BLaER1 treated with 17β-estradiol and CSF1 and Interleukin-3, amounts not matched to agents 10 nM and 100 nM (cell line): ENCODE measurements at regions not wholly inside any gene's neighbourhood (a gene's known extent, or its start where the extent isn't known, plus 50 kb on each side); places are given as distances from the start of the nearest gene placed in this dataset.

Experiments
- H3K27ac ChIP-seq, 11 experiments: shearing (Covaris generic); formaldehyde crosslinking; 2 replicates each; pipeline ENCODE4 v1.8.1; 2022
- H3K27me3 ChIP-seq, 11 experiments: shearing (Covaris generic); formaldehyde crosslinking; 2 replicates each; pipeline ENCODE4 v1.8.1; 2022
- H3K36me3 ChIP-seq, 11 experiments: shearing (Covaris generic); formaldehyde crosslinking; 2 replicates each; pipeline ENCODE4 v1.8.1; 2022
- H3K4me1 ChIP-seq, 10 experiments: shearing (Covaris generic); formaldehyde crosslinking; 2 replicates each; pipeline ENCODE4 v1.8.1; 2022
- H3K4me2 ChIP-seq, 11 experiments: shearing (Covaris generic); formaldehyde crosslinking; 2 replicates each; pipeline ENCODE4 v1.8.1; 2022
- H3K4me3 ChIP-seq, 10 experiments: shearing (Covaris generic); formaldehyde crosslinking; 2 replicates each; pipeline ENCODE4 v1.8.1; 2022
- H3K9ac ChIP-seq, 11 experiments: shearing (Covaris generic); formaldehyde crosslinking; 2 replicates each; pipeline ENCODE4 v1.8.1; 2022
- H3K9me3 ChIP-seq, 11 experiments: shearing (Covaris generic); formaldehyde crosslinking; replicated peaks in 1 of 11; 2 replicates each; pipeline ENCODE4 v1.8.1; 2022
- H4K20me1 ChIP-seq, 11 experiments: shearing (Covaris generic); formaldehyde crosslinking; 2 replicates each; pipeline ENCODE4 v1.8.1; 2022
- Cebpa-rat ChIP-seq, 11 experiments: shearing (Covaris generic); IDR thresholded peaks; 2 replicates each; pipeline ENCODE4 v1.8.1; 2022

- Histone ChIP-seq H3K4me2 (peak overlapping the region in 7 of 11 experiments; percentile 22 to 80 (median 76); a peak in 10 of 22 replicates), H3K27ac (peak overlapping the region in 4 of 11 experiments; percentile 55 to 60 (median 56); a peak in 7 of 22 replicates), H3K4me3 (no peak overlapping the region), H3K9me3 (0 out of 22 replicates have a peak, but pooled peaks cover 0 to 4% (median 0%) of the 10 kb centered on the region in 11 experiments), H3K9ac (no peak overlapping the region), H3K36me3 (no peaks in the 10 kb centered on the region), H3K27me3 (no peaks in the 10 kb centered on the region), H3K4me1 (peaks cover 8 to 31% (median 21%) of the 10 kb centered on the region in 10 experiments; a peak in 19 of 20 replicates), H4K20me1 (no peaks in the 10 kb centered on the region)
- TF ChIP-seq Cebpa-rat (IDR thresholded peaks at IDR 0.05): no peak
These were observed 649.3 kb downstream of the RPS29 start for GRCh38 chr14:48936849-48937248.

DNA sequence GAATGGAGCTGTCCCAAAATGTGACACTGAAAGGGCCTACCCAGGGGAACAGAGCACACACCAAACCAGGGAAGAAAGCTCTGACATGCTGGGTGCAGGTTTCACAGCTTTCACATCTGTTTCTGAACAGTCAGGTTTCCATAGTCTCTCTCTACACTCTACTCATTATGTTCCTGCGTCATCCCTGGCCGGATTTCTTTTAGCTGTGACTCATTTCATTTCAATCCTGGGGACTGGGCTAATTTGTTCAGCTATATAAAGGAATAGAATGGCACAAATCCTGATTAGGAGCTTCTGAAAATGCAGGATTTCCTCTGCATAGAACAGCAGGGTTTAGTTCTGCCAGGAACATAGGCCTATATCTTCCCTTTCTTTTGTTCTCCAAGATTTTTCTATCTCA lies 649.8 kb downstream of the RPS29 start:
- Histone ChIP-seq H3K36me3 (no peaks in the 10 kb centered on the region), H3K27ac (peak overlapping the region in 4 of 11 experiments; percentile 55 to 60 (median 56); a peak in 6 of 22 replicates), H4K20me1 (no peaks in the 10 kb centered on the region), H3K9me3 (0 out of 22 replicates have a peak, but pooled peaks cover 0 to 2% (median 0%) of the 10 kb centered on the region in 11 experiments), H3K9ac (no peak overlapping the region), H3K4me1 (peaks cover 8 to 31% (median 21%) of the 10 kb centered on the region in 10 experiments; a peak in 19 of 20 replicates), H3K4me3 (no peak overlapping the region), H3K27me3 (no peaks in the 10 kb centered on the region), H3K4me2 (peak overlapping the region in 7 of 11 experiments; percentile 3 to 80 (median 76); a peak in 9 of 22 replicates)
- no peak for TF ChIP-seq Cebpa-rat (IDR thresholded peaks at IDR 0.05)

- no peak overlapping the region for H3K9ac ChIP-seq
- H3K9me3 ChIP-seq: peaks cover 0 to 5% (median 0%) of the 10 kb centered on the region in 11 experiments; a peak in 5 of 22 replicates
- TF ChIP-seq Cebpa-rat (IDR thresholded peaks at IDR 0.05): no peak
- H3K27ac ChIP-seq: no peak overlapping the region
- no peaks in the 10 kb centered on the region for H3K36me3 ChIP-seq
- no peak overlapping the region for H3K4me2 ChIP-seq
- H3K4me3 ChIP-seq: no peak overlapping the region
- no peaks in the 10 kb centered on the region for H3K4me1 ChIP-seq
- H3K27me3 ChIP-seq: no peaks in the 10 kb centered on the region
- H4K20me1 ChIP-seq: no peaks in the 10 kb centered on the region
These were observed 661.0 kb downstream of the RPS29 start for GRCh38 chr14:48925184-48925583.

- no peak for TF ChIP-seq Cebpa-rat (IDR thresholded peaks at IDR 0.05)
- peaks cover 0 to 7% (median 0%) of the 10 kb centered on the region in 11 experiments; a peak in 2 of 22 replicates for H3K9me3 ChIP-seq
- no peaks in the 10 kb centered on the region for H4K20me1 ChIP-seq
- H3K36me3 ChIP-seq: no peaks in the 10 kb centered on the region
- H3K27ac ChIP-seq: no peak overlapping the region
- no peak overlapping the region for H3K4me2 ChIP-seq
- H3K27me3 ChIP-seq: no peaks in the 10 kb centered on the region
- H3K4me1 ChIP-seq: no peaks in the 10 kb centered on the region
- no peak overlapping the region for H3K9ac ChIP-seq
- no peak overlapping the region for H3K4me3 ChIP-seq
These were observed 671.3 kb downstream of the RPS29 start for GRCh38 chr14:48914921-48915320.

GRCh38 chr14:48914382-48914781 lies 671.8 kb downstream of the RPS29 start:
- TF ChIP-seq Cebpa-rat (IDR thresholded peaks at IDR 0.05): no peak
- H3K27me3 ChIP-seq: no peaks in the 10 kb centered on the region

GRCh38 chr14:48900565-48900964 lies 685.6 kb downstream of the RPS29 start:
- Histone ChIP-seq H3K9ac (no peak overlapping the region), H3K4me2 (no peak overlapping the region), H3K9me3 (no peaks in the 10 kb centered on the region), H3K4me1 (no peaks in the 10 kb centered on the region), H3K27ac (no peak overlapping the region), H3K27me3 (no peaks in the 10 kb centered on the region), H3K36me3 (no peaks in the 10 kb centered on the region), H4K20me1 (no peaks in the 10 kb centered on the region), H3K4me3 (no peak overlapping the region)
- no peak for TF ChIP-seq Cebpa-rat (IDR thresholded peaks at IDR 0.05)

More at GRCh38 chr14:48914382-48914781, 671.8 kb downstream of the RPS29 start:
- Histone ChIP-seq H3K36me3 (no peaks in the 10 kb centered on the region), H4K20me1 (no peaks in the 10 kb centered on the region), H3K4me1 (no peaks in the 10 kb centered on the region), H3K9me3 (peaks cover 0 to 7% (median 0%) of the 10 kb centered on the region in 11 experiments; a peak in 2 of 22 replicates), H3K4me2 (no peak overlapping the region), H3K27ac (no peak overlapping the region), H3K9ac (no peak overlapping the region), H3K4me3 (no peak overlapping the region)

GRCh38 chr14:48890333-48890732 lies 695.8 kb downstream of the RPS29 start:
- no peak overlapping the region for H3K9ac ChIP-seq
- no peaks in the 10 kb centered on the region for H3K36me3 ChIP-seq
- no peaks in the 10 kb centered on the region for H3K9me3 ChIP-seq
- 0 out of 22 replicates have a peak overlapping the region, but pooled peaks of 1 of the 11 experiments have one; percentile 7 for H3K27ac ChIP-seq
- H3K27me3 ChIP-seq: no peaks in the 10 kb centered on the region
- no peak overlapping the region for H3K4me3 ChIP-seq
- no peak for TF ChIP-seq Cebpa-rat (IDR thresholded peaks at IDR 0.05)
- no peaks in the 10 kb centered on the region for H4K20me1 ChIP-seq
- H3K4me1 ChIP-seq: peaks cover 13 to 27% (median 20%) of the 10 kb centered on the region in 10 experiments
- H3K4me2 ChIP-seq: peak overlapping the region; percentile 23 to 74 (median 50); a peak in 21 of 22 replicates

DNA sequence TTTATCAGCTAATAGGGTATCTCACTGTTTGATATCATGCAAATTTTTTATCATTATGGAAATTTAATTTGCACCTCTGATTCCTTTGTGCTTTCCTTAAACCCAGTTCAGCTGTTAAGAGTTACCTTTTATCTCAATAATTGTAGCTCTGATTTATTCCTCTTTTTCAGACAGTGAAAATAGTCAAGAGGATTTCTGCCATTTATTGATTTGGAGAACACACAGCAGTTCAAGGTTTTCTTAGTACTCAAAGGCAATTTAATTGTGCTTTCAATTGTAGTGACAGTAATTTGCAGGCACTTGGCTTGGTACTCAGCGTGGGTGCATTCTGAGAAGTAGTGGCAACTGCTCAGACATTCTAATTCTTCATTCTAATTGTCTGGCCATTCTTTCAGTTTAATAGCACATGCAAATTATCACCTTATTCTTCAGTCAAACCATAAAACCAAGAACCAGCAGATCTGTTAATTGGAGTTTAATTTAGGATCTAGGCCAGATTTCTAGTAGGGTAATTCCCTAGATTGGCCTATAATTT lies 709.3 kb downstream of the RPS29 start:
- no peak overlapping the region for H3K27ac ChIP-seq
- H3K4me2 ChIP-seq: no peak overlapping the region
- H3K9ac ChIP-seq: no peak overlapping the region
- H3K27me3 ChIP-seq: no peaks in the 10 kb centered on the region
- peaks cover 0 to 3% (median 0%) of the 10 kb centered on the region in 11 experiments; a peak in 1 of 22 replicates for H3K9me3 ChIP-seq
- no peak overlapping the region for H3K4me3 ChIP-seq
- H3K4me1 ChIP-seq: no peaks in the 10 kb centered on the region
- no peak for TF ChIP-seq Cebpa-rat (IDR thresholded peaks at IDR 0.05)
- no peaks in the 10 kb centered on the region for H4K20me1 ChIP-seq
- no peaks in the 10 kb centered on the region for H3K36me3 ChIP-seq

DNA sequence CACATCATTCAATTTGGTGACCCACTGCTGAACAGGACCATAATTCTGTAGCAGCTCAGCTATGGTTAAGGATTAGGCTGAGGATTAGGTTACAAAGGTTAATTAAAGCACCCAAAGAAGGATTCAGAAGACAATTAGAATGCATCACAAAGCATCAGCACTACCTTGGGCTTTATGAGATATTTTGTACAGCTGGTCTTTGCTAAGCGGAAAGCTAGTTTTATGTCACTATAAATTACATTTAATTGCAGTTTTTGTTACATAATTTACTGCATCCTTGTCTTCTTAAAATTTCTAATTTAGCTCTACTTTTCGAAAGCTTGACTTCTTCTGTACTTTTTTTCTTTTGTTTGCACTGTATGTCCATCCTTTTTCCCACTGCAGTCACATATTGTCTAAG lies 711.5 kb downstream of the RPS29 start:
- H3K36me3 ChIP-seq: no peaks in the 10 kb centered on the region
- H3K4me3 ChIP-seq: no peak overlapping the region
- no peaks in the 10 kb centered on the region for H4K20me1 ChIP-seq
- H3K4me2 ChIP-seq: no peak overlapping the region
- H3K27me3 ChIP-seq: no peaks in the 10 kb centered on the region
- H3K9me3 ChIP-seq: no peaks in the 10 kb centered on the region
- TF ChIP-seq Cebpa-rat (IDR thresholded peaks at IDR 0.05): no peak
- H3K4me1 ChIP-seq: no peaks in the 10 kb centered on the region
- no peak overlapping the region for H3K9ac ChIP-seq
- H3K27ac ChIP-seq: no peak overlapping the region

DNA sequence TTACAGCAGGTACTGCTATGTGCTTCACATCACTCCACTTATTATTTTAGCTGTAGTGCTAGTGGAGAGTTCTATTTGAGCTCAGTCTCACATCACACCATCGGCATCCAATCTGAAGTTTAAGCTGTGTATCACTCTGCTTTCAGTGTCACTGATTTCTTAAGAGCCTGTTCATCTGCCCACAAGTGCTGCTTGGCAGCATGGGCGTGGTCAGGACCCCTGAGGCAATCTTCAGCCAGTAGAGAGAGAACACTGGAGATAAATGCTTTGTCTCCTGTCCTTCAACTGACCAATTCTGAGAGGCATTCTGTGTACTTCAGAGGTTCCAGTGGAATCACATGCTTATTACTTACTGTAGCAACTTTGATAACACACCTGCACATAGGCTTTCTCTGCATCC lies 728.8 kb downstream of the RPS29 start:
- H3K27me3 ChIP-seq: no peaks in the 10 kb centered on the region
- no peaks in the 10 kb centered on the region for H3K36me3 ChIP-seq
- no peaks in the 10 kb centered on the region for H4K20me1 ChIP-seq
- H3K9ac ChIP-seq: no peak overlapping the region
- H3K4me2 ChIP-seq: no peak overlapping the region
- TF ChIP-seq Cebpa-rat (IDR thresholded peaks at IDR 0.05): no peak
- H3K27ac ChIP-seq: no peak overlapping the region
- H3K4me1 ChIP-seq: no peaks in the 10 kb centered on the region
- H3K9me3 ChIP-seq: no peaks in the 10 kb centered on the region
- H3K4me3 ChIP-seq: no peak overlapping the region
